ENCODE measurements at regions not wholly inside any gene's neighbourhood (a gene's known extent, or its start where the extent isn't known, plus 50 kb on each side); places are given as distances from the start of the nearest gene placed in this dataset.
A peak's percentile ranks its signal among the peaks of the same experiment; 100 is the strongest.

DNA sequence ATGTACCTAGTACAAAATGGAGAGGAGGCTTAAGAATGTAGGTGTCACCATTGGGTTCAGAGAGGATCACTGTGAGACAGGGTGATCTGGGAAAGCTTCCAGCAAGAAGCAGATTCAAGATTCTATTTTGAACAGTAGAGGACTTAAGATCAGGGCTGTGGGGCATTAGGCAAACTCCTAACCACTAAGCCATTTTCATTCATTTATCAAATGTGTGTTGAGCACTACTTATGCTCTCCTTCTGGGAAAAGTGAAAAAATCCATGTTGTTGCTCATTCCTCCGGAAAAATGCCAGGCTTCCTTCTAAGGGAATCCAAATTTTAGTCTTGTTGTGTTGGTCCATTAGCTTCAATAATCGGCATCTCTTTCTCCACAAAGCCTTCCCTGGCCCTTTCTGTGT, 163.4 kb downstream of the NUAK1 start:
- DNase-seq, result peak; percentile 39

DNA sequence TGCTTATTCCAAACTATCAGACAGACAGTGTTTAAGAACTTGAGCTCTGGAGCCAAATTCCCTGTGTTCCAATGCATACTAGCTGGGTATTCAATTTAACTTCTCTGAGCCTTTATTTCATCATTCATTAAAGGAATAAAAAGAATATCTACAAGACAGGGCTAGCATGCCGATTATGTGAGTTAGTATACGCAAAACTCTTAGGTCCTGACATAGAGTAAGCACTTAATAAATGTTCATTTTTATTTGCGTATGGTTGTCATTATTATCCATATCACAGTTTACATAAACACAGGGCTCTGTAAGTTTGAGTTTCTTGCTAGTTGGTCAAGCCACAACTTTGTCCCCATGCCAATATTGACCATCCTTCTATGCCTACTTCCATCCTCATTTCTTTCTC, 161.5 kb downstream of the NUAK1 start:
- peak; percentile 54 for DNase-seq

DNA sequence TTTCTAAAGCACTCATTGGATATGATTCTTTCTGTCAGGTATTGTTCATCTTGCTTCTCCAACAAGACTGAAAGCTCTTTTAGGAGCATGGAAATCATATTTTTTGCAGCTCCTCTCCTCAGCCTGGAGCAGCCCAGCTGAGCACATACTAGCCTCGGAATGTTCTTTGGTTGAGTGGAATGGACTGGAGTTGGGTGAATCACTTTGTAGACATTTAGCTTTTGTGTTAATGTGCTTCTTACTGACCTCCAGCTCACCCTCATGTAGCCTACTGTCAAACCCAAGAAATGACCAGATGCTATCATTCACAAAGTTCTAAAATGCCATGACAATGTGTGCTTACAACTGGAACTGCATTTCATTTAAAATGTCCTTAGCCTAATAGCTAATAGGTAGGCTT, 161.1 kb downstream of the NUAK1 start:
- DNase-seq, result peak; percentile 96

DNA sequence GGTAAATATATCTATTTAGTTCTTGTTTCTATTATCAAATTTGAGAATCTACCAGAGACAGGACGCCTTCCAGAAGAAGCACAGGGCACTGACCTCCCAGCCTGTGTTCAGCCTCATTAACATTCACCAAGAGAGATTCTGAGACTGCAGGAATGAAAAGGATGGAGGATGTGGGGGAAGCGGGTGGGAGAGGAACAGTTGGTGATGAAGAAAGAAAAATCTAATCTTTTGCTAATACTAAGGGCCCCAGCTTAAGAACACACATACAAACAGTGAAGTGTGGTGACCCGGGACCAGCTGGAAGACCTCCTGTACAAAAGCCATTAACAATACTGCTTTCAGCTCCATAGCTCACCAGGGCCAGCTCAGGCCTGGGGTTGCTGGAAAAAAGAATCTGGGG, 160.5 kb downstream of the NUAK1 start:
- DNase-seq, result no peak

DNA sequence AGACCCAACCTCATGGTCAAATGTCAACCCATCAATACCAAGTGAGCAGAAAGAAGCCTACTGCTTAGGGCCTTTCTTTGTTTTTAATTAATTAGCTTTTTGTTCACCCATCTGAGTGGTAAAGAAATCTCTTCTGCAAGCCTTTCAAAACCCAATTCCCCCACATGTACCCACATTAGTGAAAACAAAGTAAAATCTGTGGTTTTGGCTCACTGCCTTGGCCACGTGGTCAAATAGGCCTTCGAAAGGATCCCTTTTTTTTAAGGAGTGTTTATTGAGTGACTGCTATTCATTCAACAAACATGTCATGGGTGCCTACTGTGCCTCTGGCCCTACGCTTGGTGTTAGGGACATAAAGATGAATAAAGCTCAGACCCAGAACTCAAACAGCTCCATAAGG, 160.1 kb downstream of the NUAK1 start:
- peak; percentile 65 for DNase-seq

DNA sequence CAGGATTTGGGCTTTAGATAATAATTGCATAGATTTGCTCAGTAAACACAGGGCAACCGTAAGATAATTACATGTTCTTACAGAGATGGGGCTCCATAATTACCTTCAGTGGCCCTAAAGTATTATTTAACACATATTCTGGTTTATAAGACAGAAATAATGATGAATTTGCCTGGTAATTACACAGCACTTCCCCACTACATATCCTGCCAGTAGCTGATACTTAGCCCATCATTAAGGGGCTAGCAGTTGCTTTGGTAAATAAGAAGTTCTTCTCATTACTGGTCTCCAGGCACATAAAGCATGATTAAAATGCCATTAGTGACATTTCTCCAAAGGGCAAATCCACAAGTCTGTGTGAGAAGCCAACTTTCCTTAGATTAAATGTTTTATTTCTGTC, 158.7 kb downstream of the NUAK1 start:
- DNase-seq, result no peak

DNA sequence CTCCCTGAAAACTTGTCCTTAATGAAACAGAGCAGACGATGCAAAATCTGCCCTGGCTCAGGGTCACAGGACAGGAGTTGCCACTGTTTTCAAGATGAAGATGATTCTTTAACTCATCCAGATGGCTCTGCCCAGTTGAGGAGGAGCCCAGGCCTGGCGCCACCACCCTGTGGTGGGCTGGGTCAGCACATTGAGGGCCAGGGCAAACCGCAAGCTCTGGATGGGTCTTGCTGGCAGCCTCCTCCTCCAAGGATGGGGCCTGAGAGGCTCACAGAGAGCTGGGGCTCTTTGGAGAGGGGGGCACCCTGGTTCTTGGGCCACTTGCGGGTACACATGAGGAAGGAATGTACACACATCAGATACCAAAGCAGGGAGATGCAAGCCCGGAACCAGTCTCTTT, 158.2 kb downstream of the NUAK1 start:
- DNase-seq, result no peak

DNA sequence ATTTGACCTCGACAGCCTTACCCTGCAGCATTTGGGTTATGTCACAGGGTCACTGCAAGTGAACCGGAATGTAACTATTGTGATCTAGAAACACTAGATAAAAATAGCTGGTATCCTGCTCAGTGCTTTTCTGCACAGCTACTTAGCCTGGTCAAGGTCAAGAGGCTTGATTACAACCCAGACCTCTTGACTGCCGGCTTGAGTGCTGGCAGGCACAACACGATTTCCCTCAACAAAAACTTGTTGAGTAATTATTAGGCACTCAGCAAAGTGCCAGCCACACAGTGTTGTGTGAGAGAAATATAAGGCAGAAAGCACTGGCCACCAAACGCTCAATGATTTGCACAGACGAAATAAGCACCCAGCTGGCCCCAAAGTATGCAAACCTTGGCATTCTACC, 156.7 kb downstream of the NUAK1 start:
- no peak for DNase-seq

DNA sequence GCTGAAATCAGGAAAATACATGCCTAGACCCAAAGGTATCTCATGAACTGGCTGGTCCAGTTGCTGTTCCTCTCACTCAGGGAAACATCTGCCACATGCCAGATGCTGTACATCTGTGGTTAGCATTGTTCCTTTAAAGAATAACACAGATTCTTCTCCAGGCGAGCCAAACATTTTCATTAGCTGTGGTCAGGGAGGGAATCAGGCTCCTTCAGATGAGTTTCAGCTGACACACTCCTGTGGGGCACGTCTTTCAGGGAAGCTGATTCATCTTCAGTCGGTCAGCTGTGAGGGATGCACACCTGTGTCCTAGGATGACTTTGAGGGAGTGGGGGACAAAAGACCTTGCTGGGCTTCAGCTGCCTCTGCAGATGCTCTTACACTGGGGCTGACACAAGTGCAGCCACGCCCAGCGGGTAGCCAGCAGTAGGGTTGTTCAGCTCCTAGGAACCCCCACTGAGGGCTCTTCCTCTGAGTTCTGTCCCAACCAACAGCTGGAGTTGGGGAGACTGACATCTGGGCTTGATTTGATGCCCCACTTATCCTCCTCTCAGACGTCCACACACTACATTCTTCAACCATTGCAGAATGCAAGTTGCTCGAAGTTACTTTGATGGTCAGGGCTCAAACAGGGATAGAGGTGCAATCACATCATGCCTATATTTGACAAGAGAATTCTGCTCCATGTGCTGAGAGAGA, 155.0 kb downstream of the NUAK1 start:
- peak; percentile 96 for DNase-seq

DNA sequence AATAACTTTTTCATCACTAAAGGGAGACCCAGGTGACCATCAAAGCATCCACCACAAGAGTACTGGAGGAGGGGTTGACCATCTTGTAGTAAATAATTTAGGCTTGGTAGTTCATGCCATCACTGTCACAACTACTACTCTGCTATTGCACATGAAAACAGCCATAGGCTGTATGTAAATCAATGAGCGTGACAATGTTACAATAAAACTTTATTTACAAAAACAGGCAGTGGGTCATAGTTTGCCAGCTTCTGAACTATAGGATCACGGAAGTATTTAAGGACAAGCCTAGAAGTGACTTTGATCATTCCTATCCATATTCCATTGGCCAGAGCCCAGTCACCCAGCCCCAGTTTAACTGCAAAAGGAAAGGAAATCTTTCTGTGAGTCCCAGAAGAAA, 153.4 kb downstream of the NUAK1 start:
- DNase-seq, result no peak

DNA sequence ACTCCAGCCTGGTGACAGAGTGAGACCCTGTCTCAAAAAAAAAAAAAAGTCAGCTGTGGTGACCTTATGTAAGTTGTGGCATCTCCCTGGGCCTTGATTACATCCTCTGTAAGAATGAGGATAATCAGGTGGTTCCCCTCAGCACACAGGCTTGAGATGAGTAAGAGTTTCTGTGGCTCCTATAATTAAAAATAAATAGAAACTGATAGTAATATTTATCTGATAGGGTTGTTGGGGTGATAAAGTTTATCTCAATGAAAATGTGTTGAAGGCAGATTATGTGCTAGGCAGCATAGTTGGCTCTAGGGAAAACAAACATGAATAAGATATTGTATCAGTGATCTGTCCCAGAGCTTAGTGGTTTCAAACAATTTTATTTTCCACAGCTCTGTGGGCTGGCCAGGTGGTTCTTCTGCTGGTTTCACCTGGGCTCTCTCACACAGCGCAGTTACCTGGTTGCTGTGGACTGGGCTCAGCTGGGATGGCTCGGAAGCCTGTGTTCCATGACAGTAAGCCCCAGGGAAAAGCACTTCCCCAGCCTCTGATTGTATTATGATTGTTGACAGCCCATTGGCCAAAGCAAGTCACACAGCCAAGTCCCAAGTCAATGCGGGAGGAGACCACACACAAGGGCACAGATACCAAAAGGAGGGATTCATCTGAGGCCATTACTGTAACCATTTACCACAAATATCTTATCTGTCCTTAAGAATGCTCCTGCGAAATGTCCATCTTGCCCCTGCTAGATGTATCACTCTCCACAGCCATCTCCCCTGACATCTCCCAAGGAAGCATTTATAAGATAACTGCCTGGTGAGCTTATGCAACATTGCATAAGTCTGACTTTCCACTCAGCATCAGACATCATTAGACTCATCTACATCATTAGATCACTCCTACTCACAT, 151.7 kb downstream of the NUAK1 start:
- DNase-seq, result peak; percentile 97

DNA sequence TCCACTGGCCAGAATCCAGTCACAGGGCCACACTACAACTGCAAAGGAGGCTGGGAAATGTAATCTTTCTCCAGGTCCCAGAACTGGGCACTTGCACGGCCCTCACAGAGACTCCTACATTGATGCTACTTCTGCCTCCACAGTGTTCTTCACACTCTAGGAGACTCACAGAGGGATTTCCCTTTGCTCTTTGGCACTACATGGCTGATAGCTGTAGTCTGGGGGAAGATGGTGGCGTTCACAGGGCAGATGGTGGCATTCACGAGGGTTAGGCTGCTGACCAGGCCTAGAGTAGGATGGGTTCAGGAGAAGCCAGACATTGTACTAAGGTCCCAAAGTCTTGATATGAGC, 151.1 kb downstream of the NUAK1 start:
- no peak for DNase-seq

DNA sequence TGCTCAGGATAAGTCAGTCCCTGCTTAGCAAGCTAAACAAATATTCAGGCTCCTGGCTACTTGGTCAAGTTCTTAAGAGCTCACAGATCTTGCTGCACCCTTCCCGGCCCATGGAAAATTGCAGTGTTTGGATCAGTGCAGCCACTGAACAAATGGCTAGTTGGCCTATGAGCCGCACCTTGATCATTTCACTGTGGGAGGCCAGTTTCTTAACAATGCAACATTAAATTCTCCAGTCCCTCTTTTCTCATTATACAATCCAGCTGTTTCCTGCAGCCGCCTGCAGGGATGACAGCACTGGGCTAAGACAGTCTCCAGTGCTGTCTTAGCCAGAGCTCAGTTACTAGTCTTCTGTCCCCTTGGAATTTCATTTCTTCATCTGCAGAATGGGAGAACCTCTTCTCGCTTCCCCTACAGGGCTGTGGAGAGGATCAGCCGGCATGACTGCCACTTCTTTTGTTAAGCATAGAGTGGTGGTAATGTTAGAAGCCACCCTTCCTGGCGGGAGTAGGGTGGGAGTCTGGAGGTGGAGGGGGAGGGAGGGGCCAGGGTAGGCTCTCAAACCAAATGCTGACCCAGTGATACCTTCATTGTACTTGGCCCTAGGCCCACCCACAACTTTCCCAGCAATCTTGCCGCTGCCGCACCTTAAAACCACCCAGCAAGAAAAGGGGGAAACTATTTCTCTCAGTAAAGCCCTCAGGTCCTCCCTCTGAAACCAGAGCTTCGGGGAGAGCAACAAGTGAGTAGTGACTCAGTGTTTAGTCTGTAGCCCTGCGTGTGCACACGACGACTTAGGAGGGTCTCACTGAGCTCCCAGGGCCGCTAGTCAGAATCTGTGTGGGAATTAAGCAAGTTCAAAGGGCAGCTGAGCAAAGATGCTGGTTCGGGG, 145.7 kb downstream of the NUAK1 start:
- DNase-seq, result peak; percentile 89

DNA sequence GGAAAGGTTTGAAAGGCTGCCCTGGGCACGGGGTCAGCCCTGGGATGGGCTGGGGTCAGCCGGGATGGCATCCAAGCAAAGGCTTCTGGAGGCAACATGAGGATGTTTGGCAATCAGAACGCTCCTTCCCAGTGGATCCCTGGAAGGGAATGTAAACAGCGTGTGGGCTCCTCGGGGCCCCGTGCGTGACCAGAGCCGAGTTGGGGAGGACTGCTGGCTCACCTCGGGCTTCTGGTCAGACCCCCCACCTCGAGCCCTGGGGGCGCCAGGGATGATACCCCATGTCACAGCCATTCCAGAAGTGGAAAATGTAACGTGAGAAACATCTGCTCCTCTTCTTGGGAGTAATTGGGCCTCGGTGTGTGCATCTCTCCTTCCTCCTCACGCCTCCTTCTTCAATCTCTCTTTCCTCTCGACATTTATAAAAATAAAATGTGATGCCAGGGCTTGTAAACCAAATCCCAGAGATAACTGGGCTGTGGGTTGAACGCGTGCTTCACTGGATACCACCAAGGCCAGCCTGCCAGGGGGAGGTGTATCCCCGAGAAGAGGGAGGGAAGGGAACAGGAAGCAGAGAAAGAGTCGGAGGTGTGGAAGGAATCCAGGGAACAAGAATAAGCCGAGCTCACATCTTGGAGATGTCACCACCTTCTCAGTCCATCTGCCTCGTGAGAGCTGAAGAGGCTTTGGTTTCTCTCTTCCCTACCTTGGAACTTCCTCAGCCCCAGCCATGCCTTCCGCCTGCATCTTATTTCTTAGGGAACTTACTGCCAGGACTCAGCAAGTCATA, 144.8 kb downstream of the NUAK1 start:
- DNase-seq, result peak; percentile 70

DNA sequence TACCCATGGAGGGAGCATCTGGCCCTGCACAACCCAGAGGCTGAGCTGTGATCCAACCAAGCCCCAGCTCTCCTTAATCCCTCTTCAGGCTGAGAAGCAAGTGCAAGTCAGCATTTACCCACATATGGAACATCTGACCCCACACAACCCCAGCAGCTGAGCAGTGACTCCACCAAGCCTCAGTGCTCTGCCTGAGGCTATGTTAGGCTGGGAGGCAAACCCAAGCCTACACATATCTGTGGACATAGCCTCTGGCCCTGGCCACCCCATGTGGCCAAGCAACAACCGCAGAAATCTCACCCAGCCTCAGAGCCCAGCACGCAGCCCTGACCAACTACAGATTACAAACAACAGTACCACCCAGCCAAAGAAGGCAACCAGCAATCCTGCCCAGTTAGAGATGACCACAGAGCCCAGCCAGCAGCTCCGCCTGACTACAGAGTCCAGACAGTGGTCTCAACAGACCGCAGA, 142.8 kb downstream of the NUAK1 start:
- DNase-seq, result no peak

DNA sequence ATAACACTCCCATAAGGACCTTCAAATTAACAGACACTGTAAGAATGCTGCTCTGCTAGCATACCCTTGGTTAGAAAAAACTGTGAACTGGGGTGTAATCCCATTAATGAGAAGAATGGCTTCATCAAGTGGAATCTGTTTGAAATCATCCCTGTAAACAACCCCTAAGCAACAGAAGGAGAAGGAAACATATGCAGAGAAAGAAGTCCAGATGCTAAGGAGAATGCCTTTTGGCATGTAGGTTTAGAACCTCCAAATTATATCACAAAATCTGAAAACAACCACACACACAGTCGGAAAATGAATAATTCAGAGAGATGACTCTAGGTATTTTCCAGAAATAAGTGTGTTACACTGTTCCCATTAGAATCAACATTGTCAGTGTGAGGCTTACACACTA, 140.2 kb downstream of the NUAK1 start:
- no peak for DNase-seq

DNA sequence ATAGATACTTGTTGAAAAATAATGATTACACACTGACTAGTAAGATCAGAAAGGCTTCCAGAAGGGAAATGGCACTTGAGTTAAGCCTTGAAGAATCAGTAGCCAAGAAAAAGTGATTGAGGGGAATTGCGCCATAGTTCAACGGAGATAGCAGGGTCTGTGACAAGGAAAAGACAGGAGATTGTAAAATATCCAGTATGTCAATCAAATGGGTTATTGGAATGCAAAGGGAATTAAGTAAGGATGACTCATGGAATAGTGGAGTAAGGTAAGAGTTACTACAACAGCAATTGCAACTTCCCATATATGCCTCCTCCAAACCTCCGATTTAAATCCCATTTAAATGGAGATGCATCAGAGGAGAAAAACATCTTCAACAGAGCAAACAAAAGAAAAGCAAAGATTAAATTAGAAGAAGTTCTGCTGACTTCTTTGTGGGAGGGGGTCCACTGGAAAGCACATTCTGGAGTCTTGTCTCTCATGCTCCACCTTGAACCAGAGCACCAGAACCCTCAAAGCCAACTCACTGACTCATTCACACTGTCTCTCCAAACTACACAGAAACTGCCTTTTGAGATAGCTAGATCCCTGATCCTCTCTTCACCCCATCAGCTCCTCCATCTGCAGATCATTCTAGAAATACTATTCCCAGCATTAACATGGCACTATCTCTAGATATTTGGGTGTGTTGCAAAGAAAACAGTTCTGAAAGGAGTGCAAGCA, 138.2 kb downstream of the NUAK1 start:
- peak; percentile 54 for DNase-seq

DNA sequence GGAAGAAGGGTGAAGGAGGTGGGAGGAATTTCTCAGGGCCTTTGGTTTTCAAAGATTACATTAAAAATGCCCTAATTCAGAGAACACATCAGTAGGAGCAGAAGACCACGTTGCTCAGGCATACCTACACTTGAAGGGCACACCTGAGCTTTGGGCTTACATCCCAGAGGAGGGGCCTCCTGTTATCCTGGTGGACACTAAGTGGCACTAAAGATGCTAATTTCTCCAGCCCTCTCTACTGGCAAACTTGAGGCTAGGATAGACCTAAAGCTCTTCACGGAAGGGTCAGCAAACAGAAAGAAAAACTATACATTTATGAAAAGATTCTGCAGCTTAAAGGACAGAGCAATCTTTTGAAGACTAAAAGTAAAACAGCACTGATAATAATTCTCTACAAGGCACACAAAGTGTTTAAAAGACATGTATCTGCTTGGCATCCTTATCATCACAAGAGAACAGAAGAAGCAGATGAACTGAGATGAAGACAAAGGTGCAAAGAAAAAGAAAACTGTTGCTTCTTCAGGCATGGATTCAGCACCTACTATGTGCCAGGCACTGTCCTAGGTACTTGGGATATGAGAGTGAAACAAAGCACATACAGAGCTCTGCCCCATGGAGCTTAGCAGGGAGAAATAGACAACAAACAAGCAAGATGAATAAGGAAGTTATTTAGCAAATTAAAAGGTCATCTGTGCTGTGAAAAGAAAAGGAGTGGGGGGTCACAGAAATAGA, 137.5 kb downstream of the NUAK1 start:
- DNase-seq, result no peak

DNA sequence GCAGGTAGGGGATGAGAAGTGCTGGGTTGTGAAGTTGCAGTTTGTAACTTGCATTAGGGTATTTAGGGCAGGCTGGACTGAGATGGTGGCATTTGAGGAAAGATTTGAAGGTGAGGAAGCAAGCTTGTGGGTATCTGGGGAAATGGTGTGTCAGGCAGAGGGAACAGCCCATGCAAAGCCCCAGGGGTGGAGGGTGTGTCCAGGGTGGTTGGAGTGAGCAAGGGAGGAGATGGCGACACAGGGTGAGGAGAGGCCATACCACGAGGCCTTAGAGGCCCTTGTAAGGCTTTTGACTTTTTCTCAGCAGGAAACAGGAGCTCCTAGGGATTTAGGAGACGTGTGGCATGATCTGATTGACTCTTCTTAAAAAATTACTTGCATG, 136.9 kb downstream of the NUAK1 start:
- DNase-seq, result no peak

DNA sequence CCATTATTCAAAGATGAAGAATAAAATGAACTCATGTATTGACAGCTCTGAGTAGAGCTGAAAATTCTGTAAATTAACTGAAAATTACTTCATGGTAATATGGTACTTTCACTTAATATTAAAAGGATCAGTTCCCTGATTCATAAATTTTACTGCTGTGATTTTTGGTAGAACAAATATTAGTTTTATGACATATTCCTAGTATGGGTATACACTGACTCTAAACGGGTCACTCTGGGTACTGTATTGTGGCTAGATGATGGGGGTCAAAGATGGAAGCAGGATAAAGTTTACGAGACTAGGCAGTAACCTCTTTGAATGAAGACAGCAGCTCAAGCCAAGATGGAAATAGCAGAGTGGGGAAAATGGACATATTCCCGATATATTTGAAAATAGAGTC, 135.5 kb downstream of the NUAK1 start:
- DNase-seq, result no peak

DNA sequence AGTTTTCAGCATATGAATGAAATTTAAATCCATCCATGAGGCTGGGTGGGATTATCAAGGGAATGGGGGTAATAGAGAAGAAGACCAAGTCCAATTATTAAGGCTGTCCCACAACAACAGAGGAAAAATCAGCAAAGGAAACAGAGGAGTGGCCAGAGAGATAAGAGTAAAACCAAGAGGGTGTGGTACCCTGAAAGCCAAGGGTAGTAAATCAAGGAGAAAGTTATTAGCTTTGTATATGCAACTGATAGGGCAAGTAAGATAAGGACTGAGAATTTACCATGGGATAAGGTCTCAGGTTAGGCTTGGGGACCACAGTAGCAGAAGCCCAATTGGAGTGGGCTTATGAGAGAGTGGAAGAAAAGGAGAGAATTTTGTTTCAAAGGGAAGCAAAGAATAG, 134.5 kb downstream of the NUAK1 start:
- no peak for DNase-seq
